Naive thymus-derived CD8-positive, alpha-beta T cell (primary cell): ENCODE measurements at regions not wholly inside any gene's neighbourhood (a gene's known extent, or its start where the extent isn't known, plus 50 kb on each side); places are given as distances from the start of the nearest gene placed in this dataset.

Experiments used
- ATAC-seq, 2 donors: fragments of 150-1000 bp; cut with Tn5 transposase in 1 of 2; sonication (Bioruptor Pico), chemical (Tn5 transposase) in 1 of 2; 1 replicate in 1 of 2; 2 replicates in 1 of 2; pipeline ENCODE4 v1.10.0; 2021; ENCODE audit warnings: mild to moderate bottlenecking in 2 of 2, moderate library complexity in 2 of 2
- POLR2A ChIA-PET: fragments of 350-600 bp; sonication (Branson Sonifier 250); formaldehyde crosslinking; loops from one replicate; lab custom pipeline; 2021; ENCODE audit warnings: antibody characterized with exemption; lab: Charles Lee
- DNase-seq, 10 donors: peaks; one replicate each; pipeline versions ENCODE4 v3.0.0 to v3.0.0-alpha.2; 2020 to 2022
- H3K27ac Mint-ChIP-seq, 10 donors: one replicate each; pipeline ENCODE4 v1.8.0; 2020 to 2022; ENCODE audit warnings: mild to moderate bottlenecking in 10 of 10, mixed read lengths in 10 of 10, moderate library complexity in 4 of 10, inconsistent platforms in 1 of 10
- H3K27me3 Mint-ChIP-seq, 5 donors: one replicate each; pipeline ENCODE4 v1.8.0; 2021 to 2022; ENCODE audit warnings: mixed read lengths in 5 of 5
- H3K36me3 Mint-ChIP-seq, 3 donors: one replicate each; pipeline ENCODE4 v1.8.0; 2020 to 2022; ENCODE audit warnings: mixed read lengths in 3 of 3, mild to moderate bottlenecking in 2 of 3, inconsistent platforms in 1 of 3
- H3K4me1 Mint-ChIP-seq, 4 donors: one replicate each; pipeline ENCODE4 v1.8.0; 2021 to 2022; ENCODE audit warnings: mixed read lengths in 4 of 4
- H3K4me3 Mint-ChIP-seq, 10 donors: one replicate each; pipeline ENCODE4 v1.8.0; 2020 to 2022; ENCODE audit warnings: mild to moderate bottlenecking in 10 of 10, mixed read lengths in 10 of 10, moderate library complexity in 6 of 10, inconsistent platforms in 1 of 10
- H3K9me3 Mint-ChIP-seq, 9 donors: one replicate each; pipeline ENCODE4 v1.8.0; 2020 to 2022; ENCODE audit warnings: mixed read lengths in 9 of 9, mild to moderate bottlenecking in 3 of 9, inconsistent platforms in 1 of 9, moderate library complexity in 1 of 9

DNA sequence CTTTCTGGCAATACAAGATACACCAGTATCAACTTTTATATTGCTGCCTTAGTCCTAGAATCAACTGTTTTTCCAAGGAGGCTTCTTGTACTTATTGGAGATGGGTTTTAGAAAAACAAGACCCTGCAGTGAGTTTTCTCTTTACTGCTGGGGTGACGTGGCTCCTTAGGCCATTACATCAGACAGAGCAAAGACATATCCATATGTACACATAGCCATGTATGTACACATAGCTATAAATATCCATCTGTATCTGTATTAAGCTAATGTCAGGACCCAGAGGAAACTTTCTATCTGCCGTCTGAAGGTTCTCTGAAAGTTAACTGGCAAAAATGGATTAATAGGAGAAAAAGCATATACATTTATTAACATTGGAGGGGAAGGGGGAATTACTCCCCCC lies 607.4 kb downstream of the POM121L12 start:
- POLR2A ChIA-PET, result no interaction called here
- Mint-ChIP-seq H3K9me3 (peaks cover 7 to 49% (median 26%) of the 10 kb centered on the region in 9 donors), H3K4me1 (no peaks in the 10 kb centered on the region)

GRCh38 chr7:53656881-53657280 lies 621.4 kb downstream of the POM121L12 start:
- no peak overlapping the region for H3K27ac Mint-ChIP-seq
- peaks cover 0 to 2% (median 0%) of the 10 kb centered on the region in 3 donors for H3K36me3 Mint-ChIP-seq
- H3K4me3 Mint-ChIP-seq, result no peak overlapping the region
- no peak for ATAC-seq
- peaks cover 7 to 28% (median 16%) of the 10 kb centered on the region in 9 donors for H3K9me3 Mint-ChIP-seq
- no peak for DNase-seq
- H3K27me3 Mint-ChIP-seq, result no peaks in the 10 kb centered on the region
- no peaks in the 10 kb centered on the region for H3K4me1 Mint-ChIP-seq
- POLR2A ChIA-PET, result no interaction called here

More for the DNA sequence above, 607.4 kb downstream of the POM121L12 start:
- Mint-ChIP-seq H3K36me3 (no peaks in the 10 kb centered on the region), H3K27me3 (no peaks in the 10 kb centered on the region), H3K27ac (no peak overlapping the region), H3K4me3 (no peak overlapping the region)
- ATAC-seq (no peak), DNase-seq (no peak)

DNA sequence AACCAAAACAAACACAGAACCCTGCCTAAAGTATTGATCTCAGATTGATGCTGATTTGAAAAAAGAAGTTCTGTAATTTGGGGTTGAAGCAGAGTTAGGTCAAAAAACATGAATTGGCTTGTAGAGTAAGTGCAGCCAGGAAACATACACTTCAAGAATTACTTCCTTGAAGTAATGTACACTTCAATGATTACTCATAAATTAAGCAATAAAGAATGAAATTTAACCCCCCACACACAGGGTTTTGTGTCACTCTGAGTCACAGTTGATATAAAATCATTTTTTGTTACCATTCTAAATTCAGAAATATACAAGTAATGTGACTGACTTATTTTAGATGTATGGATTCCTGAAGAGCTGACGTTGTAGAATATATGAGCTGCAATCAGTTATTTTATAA lies 622.2 kb downstream of the POM121L12 start:
- no peak overlapping the region for H3K27ac Mint-ChIP-seq
- peaks cover 0 to 2% (median 0%) of the 10 kb centered on the region in 3 donors for H3K36me3 Mint-ChIP-seq
- POLR2A ChIA-PET, result no interaction called here
- H3K27me3 Mint-ChIP-seq, result no peaks in the 10 kb centered on the region
- ATAC-seq (no peak), DNase-seq (no peak)
- H3K9me3 Mint-ChIP-seq, result peaks cover 4 to 28% (median 19%) of the 10 kb centered on the region in 9 donors
- no peaks in the 10 kb centered on the region for H3K4me1 Mint-ChIP-seq
- H3K4me3 Mint-ChIP-seq, result no peak overlapping the region

DNA sequence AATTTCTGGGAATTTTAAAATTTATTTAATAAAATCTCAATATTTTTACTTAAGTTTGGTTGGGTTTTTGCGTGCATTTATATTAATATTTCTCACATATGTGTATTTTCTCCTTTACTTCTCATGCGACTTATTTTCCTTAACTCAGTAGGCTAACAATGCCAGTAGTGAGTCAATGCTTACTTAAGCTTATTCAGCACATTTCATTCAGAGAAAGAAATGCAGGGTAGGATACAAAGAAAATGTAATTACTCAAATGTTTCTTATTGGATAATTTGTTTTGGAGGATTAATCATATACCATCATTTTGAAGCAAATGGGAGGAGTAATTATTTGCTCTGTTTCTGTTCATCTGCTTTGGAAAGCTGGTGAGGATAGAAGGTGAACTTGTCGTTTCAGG lies 623.5 kb downstream of the POM121L12 start:
- ATAC-seq, result no peak
- Mint-ChIP-seq H3K27ac (no peak overlapping the region), H3K4me3 (no peak overlapping the region), H3K4me1 (no peaks in the 10 kb centered on the region), H3K36me3 (peaks cover 0 to 2% (median 0%) of the 10 kb centered on the region in 3 donors), H3K27me3 (no peaks in the 10 kb centered on the region), H3K9me3 (peaks cover 12 to 34% (median 16%) of the 10 kb centered on the region in 9 donors)
- no peak for DNase-seq
- POLR2A ChIA-PET, result no interaction called here

DNA sequence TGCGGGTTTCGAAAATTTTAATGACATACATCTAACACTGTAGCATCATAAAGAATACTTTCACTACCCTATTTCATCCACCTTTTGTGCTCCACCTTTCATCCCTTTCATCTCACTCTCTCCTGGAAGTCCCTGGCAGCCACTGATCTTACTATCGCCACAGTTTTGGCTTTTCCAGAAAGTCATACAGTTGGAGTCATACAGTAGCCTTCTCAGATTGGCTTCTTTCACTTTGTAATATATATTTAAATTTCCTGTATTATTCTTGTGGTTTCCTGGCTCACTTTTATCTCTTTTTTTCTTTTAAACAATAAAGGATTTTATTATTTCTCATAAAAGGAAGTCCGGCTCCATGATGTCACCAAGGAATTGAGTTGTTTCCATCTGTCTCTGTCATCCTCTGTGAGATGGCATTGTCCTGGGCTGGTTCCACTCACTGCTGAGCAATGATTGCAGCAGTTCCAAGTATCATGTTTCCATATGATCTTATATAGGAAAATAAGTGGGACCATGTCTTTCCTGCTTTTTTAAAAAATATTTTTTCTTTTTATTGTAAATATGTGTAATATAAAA lies 626.3 kb downstream of the POM121L12 start:
- peaks cover 0 to 2% (median 0%) of the 10 kb centered on the region in 3 donors for H3K36me3 Mint-ChIP-seq
- DNase-seq, result no peak
- H3K27ac Mint-ChIP-seq, result no peak overlapping the region
- peaks cover 9 to 49% (median 28%) of the 10 kb centered on the region in 9 donors for H3K9me3 Mint-ChIP-seq
- ATAC-seq, result no peak
- no peaks in the 10 kb centered on the region for H3K27me3 Mint-ChIP-seq
- POLR2A ChIA-PET, result no interaction called here
- H3K4me1 Mint-ChIP-seq, result no peaks in the 10 kb centered on the region
- no peak overlapping the region for H3K4me3 Mint-ChIP-seq

GRCh38 chr7:53672681-53673080 lies 637.2 kb downstream of the POM121L12 start:
- no peaks in the 10 kb centered on the region for H3K36me3 Mint-ChIP-seq

DNA sequence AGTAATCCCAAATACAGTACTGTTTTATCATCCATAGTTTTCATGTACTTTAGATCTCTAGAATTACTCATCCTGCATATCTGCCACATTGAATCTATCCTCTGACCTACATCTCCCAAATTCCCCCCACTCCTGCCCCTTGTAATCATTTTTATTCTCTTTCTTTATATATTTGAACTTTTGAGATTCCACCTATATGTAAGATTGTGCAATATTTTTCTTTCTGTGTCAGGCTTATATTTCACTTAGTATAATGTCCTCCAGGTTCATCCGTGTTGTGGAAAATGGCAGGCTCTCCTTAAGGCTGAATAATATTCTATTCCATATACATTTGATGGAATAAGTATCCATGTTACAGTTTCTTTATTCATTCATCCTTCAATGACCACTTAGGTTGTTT lies 640.4 kb downstream of the POM121L12 start:
- no peaks in the 10 kb centered on the region for H3K27me3 Mint-ChIP-seq
- no peak for ATAC-seq
- peaks cover 9 to 58% (median 17%) of the 10 kb centered on the region in 9 donors for H3K9me3 Mint-ChIP-seq
- H3K4me1 Mint-ChIP-seq, result no peaks in the 10 kb centered on the region
- H3K4me3 Mint-ChIP-seq, result no peak overlapping the region
- DNase-seq, result no peak
- H3K36me3 Mint-ChIP-seq, result peaks cover 0 to 15% (median 0%) of the 10 kb centered on the region in 3 donors
- H3K27ac Mint-ChIP-seq, result no peak overlapping the region
- POLR2A ChIA-PET, result no interaction called here

More at GRCh38 chr7:53672681-53673080, 637.2 kb downstream of the POM121L12 start:
- ATAC-seq, result no peak
- H3K9me3 Mint-ChIP-seq, result peaks cover 0 to 39% (median 10%) of the 10 kb centered on the region in 9 donors
- H3K4me3 Mint-ChIP-seq, result no peak overlapping the region
- no peak overlapping the region for H3K27ac Mint-ChIP-seq
- POLR2A ChIA-PET, result no interaction called here
- no peaks in the 10 kb centered on the region for H3K27me3 Mint-ChIP-seq
- H3K4me1 Mint-ChIP-seq, result no peaks in the 10 kb centered on the region
- DNase-seq, result no peak

DNA sequence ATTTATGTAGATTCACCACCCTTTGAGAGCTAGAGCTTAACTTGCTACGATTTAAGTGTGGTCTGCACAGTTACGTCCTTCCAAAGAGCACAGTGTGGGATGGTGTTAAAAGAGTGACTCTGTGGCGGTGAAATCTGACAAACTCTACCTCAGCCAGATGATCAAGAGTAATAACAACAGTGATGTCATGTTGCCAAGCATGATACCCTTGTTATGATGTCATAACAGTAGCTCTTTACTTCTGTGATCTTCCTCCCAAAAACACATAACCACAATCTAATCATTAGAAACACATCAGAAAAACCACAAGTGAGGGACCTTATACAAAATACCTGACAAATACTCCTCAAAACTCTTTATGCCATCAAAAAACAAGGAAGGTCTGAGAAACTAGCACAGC lies 649.3 kb downstream of the POM121L12 start:
- Mint-ChIP-seq H3K9me3 (peaks cover 7 to 68% (median 17%) of the 10 kb centered on the region in 9 donors), H3K36me3 (peaks cover 0 to 9% (median 0%) of the 10 kb centered on the region in 3 donors), H3K27me3 (no peaks in the 10 kb centered on the region), H3K4me1 (no peaks in the 10 kb centered on the region), H3K4me3 (no peak overlapping the region), H3K27ac (no peak overlapping the region)
- no peak for DNase-seq
- no peak for ATAC-seq
- POLR2A ChIA-PET, result no interaction called here

GRCh38 chr7:53690411-53690810 lies 655.0 kb downstream of the POM121L12 start:
- no peak overlapping the region for H3K4me3 Mint-ChIP-seq
- POLR2A ChIA-PET, result no interaction called here
- no peaks in the 10 kb centered on the region for H3K36me3 Mint-ChIP-seq
- H3K27me3 Mint-ChIP-seq, result no peaks in the 10 kb centered on the region
- DNase-seq (no peak), ATAC-seq (no peak)
- H3K9me3 Mint-ChIP-seq, result peaks cover 2 to 51% (median 15%) of the 10 kb centered on the region in 9 donors
- H3K4me1 Mint-ChIP-seq, result no peaks in the 10 kb centered on the region
- no peak overlapping the region for H3K27ac Mint-ChIP-seq

- no peaks in the 10 kb centered on the region for H3K27me3 Mint-ChIP-seq
- POLR2A ChIA-PET, result no interaction called here
- no peaks in the 10 kb centered on the region for H3K4me1 Mint-ChIP-seq
- no peak overlapping the region for H3K4me3 Mint-ChIP-seq
- ATAC-seq (no peak), DNase-seq (no peak)
- no peak overlapping the region for H3K27ac Mint-ChIP-seq
- peaks cover 5 to 29% (median 11%) of the 10 kb centered on the region in 9 donors for H3K9me3 Mint-ChIP-seq
- no peaks in the 10 kb centered on the region for H3K36me3 Mint-ChIP-seq
These were observed 662.5 kb downstream of the POM121L12 start for GRCh38 chr7:53697913-53698312.

GRCh38 chr7:53699215-53699837 lies 663.9 kb downstream of the POM121L12 start:
- POLR2A ChIA-PET, result no interaction called here
- no peak overlapping the region for H3K4me3 Mint-ChIP-seq
- H3K9me3 Mint-ChIP-seq, result peaks cover 6 to 21% (median 10%) of the 10 kb centered on the region in 9 donors
- no peaks in the 10 kb centered on the region for H3K27me3 Mint-ChIP-seq
- H3K27ac Mint-ChIP-seq, result no peak overlapping the region
- no peak for DNase-seq
- no peaks in the 10 kb centered on the region for H3K36me3 Mint-ChIP-seq
- no peak for ATAC-seq
- no peaks in the 10 kb centered on the region for H3K4me1 Mint-ChIP-seq

DNA sequence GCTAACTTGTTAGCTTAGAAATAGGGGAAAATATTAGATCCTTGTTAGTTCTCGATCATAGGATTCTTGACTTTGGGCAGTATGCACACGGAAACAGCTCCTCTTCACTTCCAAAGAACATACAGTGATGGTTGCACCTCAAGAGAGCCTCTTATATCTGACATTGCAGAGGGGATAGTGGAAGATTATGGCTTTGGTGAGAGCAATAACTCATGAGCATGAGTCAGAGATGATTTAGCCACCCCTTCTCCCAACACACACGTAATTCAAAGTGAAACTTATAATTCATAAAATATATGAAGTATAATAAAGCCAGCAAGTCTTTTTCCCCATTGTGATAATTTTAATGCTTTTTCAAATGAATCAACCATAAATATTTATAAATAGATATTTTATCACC lies 683.7 kb downstream of the POM121L12 start:
- ATAC-seq, result no peak
- Mint-ChIP-seq H3K27me3 (no peaks in the 10 kb centered on the region), H3K9me3 (peaks cover 6 to 46% (median 19%) of the 10 kb centered on the region in 9 donors), H3K4me3 (no peak overlapping the region), H3K4me1 (no peaks in the 10 kb centered on the region), H3K36me3 (no peaks in the 10 kb centered on the region), H3K27ac (no peak overlapping the region)
- DNase-seq, result no peak
- POLR2A ChIA-PET, result no interaction called here

- H3K9me3 Mint-ChIP-seq, result peaks cover 10 to 63% (median 31%) of the 10 kb centered on the region in 9 donors
- POLR2A ChIA-PET, result no interaction called here
- H3K27ac Mint-ChIP-seq, result no peak overlapping the region
- H3K27me3 Mint-ChIP-seq, result no peaks in the 10 kb centered on the region
- ATAC-seq (no peak), DNase-seq (no peak)
- H3K36me3 Mint-ChIP-seq, result peaks cover 0 to 11% (median 2%) of the 10 kb centered on the region in 3 donors
- H3K4me3 Mint-ChIP-seq, result no peak overlapping the region
- H3K4me1 Mint-ChIP-seq, result no peaks in the 10 kb centered on the region
These were observed 705.5 kb downstream of the POM121L12 start for GRCh38 chr7:53740971-53741370.
